GM21717 (cell line): ENCODE measurements at regions not wholly inside any gene's neighbourhood (a gene's known extent, or its start where the extent isn't known, plus 50 kb on each side); places are given as distances from the start of the nearest gene placed in this dataset.

Experiments
- ATAC-seq: cut with Tn5 transposase; IDR thresholded peaks from one replicate; pipeline ENCODE4 v1.9.1; 2021; ENCODE audit warnings: mild to moderate bottlenecking, moderate library complexity; ENCODE audit not compliant: unreplicated experiment

DNA sequence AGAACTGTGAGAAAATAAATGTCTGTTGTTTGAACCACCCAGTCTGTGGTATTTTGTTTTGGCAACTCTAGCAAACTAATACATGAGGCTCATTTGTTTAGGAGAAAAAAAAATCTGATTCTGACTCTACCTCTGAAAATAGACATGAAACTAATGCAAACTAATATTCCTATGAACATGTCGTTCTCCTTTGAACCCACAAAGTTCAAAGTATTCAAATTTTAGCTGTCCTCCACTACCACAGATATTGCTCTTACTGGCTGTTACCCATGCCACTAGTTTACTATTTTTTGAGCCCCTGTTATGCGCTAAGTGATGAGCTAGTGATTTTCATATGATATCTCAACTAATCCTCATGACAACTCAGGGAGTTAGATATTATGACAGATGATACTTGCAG lies 58.8 kb upstream of the ZNF804B start:
- ATAC-seq = no peak

GRCh38 chr7:88694207-88694606 lies 65.3 kb upstream of the ZNF804B start:
- no peak for ATAC-seq

GRCh38 chr7:88693131-88693530 lies 66.4 kb upstream of the ZNF804B start:
- no peak for ATAC-seq

DNA sequence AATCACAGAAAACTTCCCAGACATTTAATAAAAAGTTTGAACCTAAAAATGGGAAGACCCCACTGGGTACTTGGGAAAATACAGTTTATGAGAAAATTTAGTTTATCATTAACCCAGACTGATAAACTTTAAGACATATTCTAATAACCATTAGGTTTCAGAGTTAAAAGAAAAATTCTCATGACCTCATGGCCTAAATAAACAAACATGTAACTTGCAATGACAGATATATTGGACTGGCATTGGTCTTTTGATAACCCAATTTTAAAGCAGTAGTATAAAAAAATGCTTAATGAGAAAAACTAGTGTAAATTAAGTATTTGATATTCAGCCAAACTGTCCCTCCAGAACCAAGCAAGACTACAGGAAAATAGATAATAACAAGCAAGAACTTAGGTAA lies 67.0 kb upstream of the ZNF804B start:
- no peak for ATAC-seq

GRCh38 chr7:88689821-88690220 lies 69.7 kb upstream of the ZNF804B start:
- ATAC-seq = no peak

- no peak for ATAC-seq
These were observed 71.3 kb upstream of the ZNF804B start for GRCh38 chr7:88688222-88688621.

GRCh38 chr7:88686468-88687229 lies 72.9 kb upstream of the ZNF804B start:
- ATAC-seq = no peak

DNA sequence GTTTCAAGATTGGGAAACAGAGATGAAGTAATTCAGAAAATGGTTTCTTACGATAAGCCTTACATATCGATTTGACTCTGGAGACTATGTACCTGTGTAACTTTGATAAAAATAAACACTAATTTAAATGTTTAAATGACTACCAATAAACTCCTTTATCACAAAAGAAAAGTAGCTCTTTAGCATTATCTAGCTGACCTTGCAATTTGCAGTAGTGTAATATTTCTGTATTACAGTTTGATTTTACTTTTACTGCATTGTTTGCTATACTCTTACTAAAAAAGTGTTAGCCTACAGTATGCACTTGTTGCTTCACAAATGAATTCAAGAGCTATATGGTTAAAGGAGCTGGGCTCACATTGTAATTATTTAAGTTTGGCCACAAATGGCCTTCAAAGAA lies 77.8 kb upstream of the ZNF804B start:
- no peak for ATAC-seq

- no peak for ATAC-seq
These were observed 89.0 kb upstream of the ZNF804B start for GRCh38 chr7:88670536-88670935.

DNA sequence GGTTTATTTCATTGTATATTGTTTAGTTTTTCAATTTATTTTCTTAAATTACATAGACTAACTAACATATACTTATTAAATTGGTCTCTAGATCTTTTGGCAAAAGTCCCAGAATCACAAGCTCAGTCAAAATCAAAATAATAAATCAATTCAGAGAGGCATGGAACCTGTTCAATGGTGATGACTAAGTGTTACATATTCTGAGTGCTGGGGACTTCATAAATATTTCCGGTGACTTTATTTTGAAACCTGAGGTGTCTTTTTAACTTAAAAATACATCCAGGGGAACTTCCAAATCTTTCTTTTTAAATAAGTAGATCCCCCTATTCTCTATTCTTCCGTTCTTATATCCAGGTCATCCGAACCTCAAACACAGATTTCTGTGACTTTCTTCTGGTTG lies 89.6 kb upstream of the ZNF804B start:
- ATAC-seq = no peak

DNA sequence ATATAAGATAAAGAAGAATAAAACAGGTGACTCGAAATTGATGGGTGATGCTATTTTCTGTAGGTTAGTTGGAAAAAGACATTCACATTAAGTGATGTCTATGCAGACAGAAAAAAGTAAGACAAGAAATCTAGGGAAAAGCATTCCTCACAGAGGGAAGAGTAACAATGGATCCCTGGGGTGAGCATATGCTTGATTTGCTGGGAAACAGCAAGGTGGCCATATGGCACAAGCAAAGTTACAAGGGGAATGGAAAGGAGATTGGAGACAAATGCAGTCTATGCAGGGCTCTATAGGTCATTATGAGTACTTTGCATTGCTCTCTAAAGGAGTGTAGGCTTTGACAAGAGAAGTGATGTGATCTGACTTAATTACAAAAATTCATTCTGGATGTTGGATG lies 90.9 kb upstream of the ZNF804B start:
- no peak for ATAC-seq

DNA sequence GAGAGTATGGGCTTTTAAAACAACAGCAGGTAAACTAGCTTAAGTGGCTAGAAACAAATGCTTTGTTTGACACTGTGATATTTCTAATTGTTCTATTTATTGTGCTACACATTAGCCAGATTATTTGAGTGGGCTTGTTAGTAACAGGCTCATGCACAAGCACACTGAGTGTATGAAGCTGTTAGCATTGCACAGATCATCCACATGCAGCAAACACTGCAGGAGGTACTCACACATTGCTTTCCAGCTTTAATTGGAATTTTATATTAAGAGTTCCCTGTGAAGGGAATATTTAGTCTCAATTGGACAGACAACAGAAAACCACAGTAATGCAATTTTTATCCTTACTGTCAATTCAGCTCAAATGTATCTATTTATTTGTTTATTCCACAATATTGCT lies 92.9 kb upstream of the ZNF804B start:
- ATAC-seq = no peak

DNA sequence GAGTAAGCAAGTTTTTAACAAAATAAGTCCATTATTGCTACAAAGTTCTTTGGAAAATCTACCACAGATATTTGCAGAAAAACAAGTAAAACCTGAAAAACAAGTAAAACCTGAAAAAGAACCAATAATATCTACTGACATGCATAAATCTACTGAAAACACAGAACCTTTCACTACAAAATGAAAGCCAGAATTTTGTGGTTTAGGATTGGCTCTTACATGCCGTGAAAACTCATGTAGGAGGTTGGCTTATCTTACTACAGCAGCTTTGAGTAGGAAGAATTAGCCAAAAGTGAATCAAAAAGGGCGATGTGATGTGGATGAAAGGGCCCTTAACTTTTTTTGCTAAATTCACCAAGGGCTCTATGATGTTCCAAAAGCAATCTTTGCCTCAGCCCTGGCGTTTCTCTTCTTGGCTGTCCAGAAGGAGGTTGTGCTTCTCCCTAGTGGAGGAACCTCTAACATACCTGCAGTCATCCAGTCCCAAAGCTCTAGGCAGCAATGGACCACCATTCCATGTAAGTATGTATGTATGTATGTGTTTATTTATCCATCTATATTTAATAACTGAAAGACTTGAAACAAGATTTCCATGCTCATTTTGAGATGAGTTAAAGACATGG lies 93.5 kb upstream of the ZNF804B start:
- no peak for ATAC-seq

- ATAC-seq = peak; percentile 46
These were observed 94.8 kb upstream of the ZNF804B start for GRCh38 chr7:88664630-88665233.

DNA sequence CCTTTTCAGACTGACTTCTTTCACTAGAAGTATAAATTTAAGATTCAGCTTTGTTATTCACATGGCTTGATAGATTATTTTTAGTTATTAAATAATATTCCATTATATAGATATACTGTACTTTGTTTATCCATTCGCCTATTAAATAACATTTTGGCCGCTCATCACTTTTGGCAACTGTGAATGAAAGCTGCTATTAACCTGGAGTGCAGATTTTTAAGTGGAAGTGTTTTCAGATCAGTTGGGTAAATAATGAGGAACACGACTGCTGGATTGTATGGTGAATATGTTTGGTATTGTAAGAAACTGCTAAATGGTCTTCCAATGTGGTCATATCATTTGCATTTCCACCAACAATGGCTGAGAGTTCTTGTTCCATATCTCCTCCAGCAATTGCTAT lies 97.6 kb upstream of the ZNF804B start:
- ATAC-seq = no peak

DNA sequence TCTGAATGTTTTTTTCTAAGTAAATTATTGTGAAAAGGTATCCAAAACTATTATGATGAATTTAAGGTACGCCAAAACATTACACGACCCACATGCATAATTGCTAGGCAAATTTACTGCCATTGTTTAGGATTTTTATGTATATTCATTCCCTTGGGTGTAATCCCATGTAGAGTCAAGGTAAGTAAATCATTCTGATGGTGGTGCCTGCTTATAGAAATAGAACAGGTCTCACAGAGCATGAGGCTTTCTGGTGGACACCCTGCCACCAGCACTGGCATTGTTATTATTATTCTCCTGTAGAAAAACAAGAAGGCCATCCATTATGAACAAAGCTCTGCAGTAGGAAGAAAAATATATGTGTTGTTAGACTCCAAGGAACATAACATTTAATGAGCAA lies 111.7 kb upstream of the ZNF804B start:
- ATAC-seq = no peak

DNA sequence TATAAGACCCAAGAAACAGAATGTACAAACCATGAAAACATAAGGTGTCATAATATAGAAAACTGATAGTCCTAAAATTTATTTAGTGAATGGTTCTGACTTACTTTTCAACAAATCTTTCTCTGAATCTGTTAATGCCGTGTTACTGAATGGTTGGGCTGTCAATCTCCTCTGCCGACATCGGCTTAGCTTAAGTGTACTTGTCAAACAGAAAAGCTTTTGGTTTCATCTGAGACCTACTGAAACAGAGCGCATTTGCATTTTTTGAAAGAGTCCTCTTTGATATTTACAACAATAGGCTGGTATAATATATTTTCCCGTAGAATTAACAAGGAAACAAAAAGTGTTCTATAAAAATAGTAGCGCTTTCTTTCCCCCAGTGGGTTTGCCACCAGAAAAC lies 120.9 kb upstream of the ZNF804B start:
- ATAC-seq = no peak

DNA sequence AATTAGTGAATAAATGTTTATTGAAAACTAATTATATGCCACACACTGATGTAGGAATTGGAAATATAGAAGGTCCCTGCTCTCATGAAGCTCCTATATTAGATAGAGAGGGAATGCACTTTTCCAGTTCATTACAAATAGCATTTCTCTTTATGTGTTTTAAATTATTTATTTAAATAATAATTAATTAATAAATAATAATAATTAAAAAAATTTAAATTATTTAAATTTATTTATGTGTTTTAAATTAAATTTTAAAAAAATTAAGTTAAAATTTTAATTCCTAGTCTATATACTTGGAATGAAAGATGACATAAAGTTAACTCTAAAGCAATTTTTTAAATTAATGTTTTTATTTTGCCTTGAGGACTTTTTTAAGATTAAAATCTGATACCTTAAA lies 121.7 kb upstream of the ZNF804B start:
- no peak for ATAC-seq

- ATAC-seq = no peak
These were observed 124.4 kb upstream of the ZNF804B start for GRCh38 chr7:88635149-88635548.

DNA sequence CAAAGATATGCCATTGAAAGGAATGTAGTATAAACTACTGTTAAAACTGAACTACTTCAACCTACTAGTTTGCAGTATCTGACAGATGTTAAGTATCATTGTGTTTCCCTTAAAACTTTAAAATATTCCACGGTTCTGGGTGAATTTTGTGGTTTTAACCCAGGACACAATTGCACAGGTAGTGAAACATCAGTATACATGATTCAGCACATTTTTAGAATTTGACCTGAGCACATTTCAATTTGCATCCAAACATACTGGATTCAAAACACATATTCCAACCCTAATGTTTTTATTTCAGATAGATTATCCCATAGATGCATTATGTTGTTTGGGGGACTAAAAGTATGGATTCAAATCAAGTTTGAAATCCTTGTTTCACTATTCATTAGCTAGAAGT lies 129.9 kb upstream of the ZNF804B start:
- no peak for ATAC-seq

DNA sequence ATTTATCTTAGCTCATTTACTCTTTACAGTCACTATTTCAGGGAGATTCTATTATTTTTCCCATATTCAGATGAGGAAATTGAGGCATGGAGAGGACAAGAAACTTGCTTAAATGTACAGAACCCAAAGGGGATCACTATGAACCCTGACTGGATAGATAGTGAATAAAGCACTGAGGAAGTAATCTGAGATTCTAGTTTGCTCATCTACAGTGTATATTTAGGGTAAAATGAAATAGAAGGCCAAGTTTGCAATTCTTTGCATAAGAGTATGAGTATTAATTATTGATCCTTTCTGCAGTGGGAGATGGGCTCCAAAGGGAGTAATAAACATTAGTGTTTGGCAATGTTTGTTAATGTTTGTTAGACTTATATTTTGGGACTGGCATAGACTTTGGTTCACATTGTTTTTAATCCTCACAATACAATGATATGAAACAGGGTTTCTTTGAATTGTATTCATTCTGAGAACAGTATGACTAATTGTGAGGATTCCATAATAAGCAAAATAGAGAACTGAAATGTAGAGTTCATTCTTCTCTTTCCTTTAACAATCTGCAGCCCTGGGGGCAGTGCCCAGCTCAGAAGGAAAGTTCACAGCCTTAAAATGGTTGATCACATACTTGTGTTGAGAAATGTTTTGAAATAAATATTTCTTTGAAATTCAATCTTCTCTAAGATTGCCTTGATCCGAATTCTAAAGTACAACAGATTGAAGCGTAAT lies 131.0 kb upstream of the ZNF804B start:
- ATAC-seq = peak; percentile 100

GRCh38 chr7:88617185-88617584 lies 142.3 kb upstream of the ZNF804B start:
- ATAC-seq = no peak
